T1000 (cell line): ENCODE measurements at regions not wholly inside any gene's neighbourhood (a gene's known extent, or its start where the extent isn't known, plus 50 kb on each side); places are given as distances from the start of the nearest gene placed in this dataset.

Source experiments
- DNase-seq: peaks from one replicate; lab custom pipeline; 2025; ENCODE audit warnings: mixed read lengths; lab: John Stamatoyannopoulos, UW

GRCh38 chr3:117074826-117075225 lies 365.2 kb downstream of the TUSC7 start:
- DNase-seq = no peak

GRCh38 chr3:117079997-117080396 lies 370.4 kb downstream of the TUSC7 start:
- DNase-seq = no peak

GRCh38 chr3:117080872-117081271 lies 371.3 kb downstream of the TUSC7 start:
- DNase-seq = no peak

- DNase-seq = no peak
Observed at GRCh38 chr3:117084277-117084676, 374.7 kb downstream of the TUSC7 start.

GRCh38 chr3:117084739-117085270 lies 375.2 kb downstream of the TUSC7 start:
- no peak for DNase-seq

GRCh38 chr3:117091676-117092075 lies 382.1 kb downstream of the TUSC7 start:
- no peak for DNase-seq

- DNase-seq = no peak
Observed at GRCh38 chr3:117096549-117096948, 387.0 kb downstream of the TUSC7 start.

- no peak for DNase-seq
Observed at GRCh38 chr3:117097351-117097750, 387.8 kb downstream of the TUSC7 start.

- no peak for DNase-seq
Observed at GRCh38 chr3:117101697-117102096, 392.1 kb downstream of the TUSC7 start.

- no peak for DNase-seq
Observed at GRCh38 chr3:117102426-117102825, 392.8 kb downstream of the TUSC7 start.

GRCh38 chr3:117103675-117104074 lies 394.1 kb downstream of the TUSC7 start:
- DNase-seq = no peak

GRCh38 chr3:117104381-117104780 lies 394.8 kb downstream of the TUSC7 start:
- DNase-seq = no peak

GRCh38 chr3:117104792-117105191 lies 395.2 kb downstream of the TUSC7 start:
- DNase-seq = no peak

GRCh38 chr3:117105686-117106085 lies 396.1 kb downstream of the TUSC7 start:
- no peak for DNase-seq

- no peak for DNase-seq
Observed at GRCh38 chr3:117106396-117106795, 396.8 kb downstream of the TUSC7 start.

- no peak for DNase-seq
Observed at GRCh38 chr3:117107946-117108345, 398.4 kb downstream of the TUSC7 start.

- no peak for DNase-seq
Observed at GRCh38 chr3:117109178-117109577, 399.6 kb downstream of the TUSC7 start.

- no peak for DNase-seq
Observed at GRCh38 chr3:117114517-117115265, 405.1 kb downstream of the TUSC7 start.

GRCh38 chr3:117117188-117117936 lies 407.8 kb downstream of the TUSC7 start:
- DNase-seq = no peak

- no peak for DNase-seq
Observed at GRCh38 chr3:117118604-117119003, 409.0 kb downstream of the TUSC7 start.

- no peak for DNase-seq
Observed at GRCh38 chr3:117120014-117120413, 410.4 kb downstream of the TUSC7 start.

GRCh38 chr3:117122609-117123008 lies 413.0 kb downstream of the TUSC7 start:
- no peak for DNase-seq

- no peak for DNase-seq
Observed at GRCh38 chr3:117126460-117126859, 416.9 kb downstream of the TUSC7 start.
